Left renal cortex interstitium (tissue), 4 donors: ENCODE measurements at regions not wholly inside any gene's neighbourhood (a gene's known extent, or its start where the extent isn't known, plus 50 kb on each side); places are given as distances from the start of the nearest gene placed in this dataset.

Experiments used
- DNase-seq, 4 donors: peaks; one replicate each; pipeline ENCODE4 v3.0.0-alpha.2; 2013; ENCODE audit warnings: low read depth in 4 of 4, low spot score in 2 of 4, missing footprints in 1 of 4

DNA sequence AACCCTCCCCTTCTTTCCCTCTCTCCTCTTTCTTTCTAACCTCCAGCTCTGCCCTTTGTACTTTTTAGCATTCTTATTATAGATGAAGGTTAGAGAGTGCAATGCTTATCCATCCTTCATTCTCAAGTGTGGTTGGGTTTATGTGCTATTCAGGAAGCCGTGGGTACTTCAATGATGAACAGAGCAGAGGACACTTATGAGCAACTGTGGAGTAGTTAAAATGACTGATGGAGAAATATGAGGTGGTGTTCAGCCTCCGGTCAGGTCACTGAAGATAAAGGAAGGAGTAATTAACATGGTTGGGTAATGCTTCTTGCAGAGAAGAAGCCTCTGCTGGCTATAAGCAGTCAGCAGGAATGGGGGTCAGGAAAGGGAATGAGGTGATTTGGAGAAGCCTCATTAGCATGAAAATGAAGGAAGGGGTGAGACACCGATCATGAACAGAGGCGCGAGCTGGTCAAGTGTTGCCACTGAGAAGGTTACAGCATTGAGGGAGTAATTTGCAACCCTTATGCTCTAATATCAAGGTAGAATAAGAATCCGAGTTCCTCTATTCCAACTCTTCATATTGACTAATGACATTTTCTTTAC lies 174.7 kb downstream of the LPIN1 start:
- DNase-seq, result no peak

DNA sequence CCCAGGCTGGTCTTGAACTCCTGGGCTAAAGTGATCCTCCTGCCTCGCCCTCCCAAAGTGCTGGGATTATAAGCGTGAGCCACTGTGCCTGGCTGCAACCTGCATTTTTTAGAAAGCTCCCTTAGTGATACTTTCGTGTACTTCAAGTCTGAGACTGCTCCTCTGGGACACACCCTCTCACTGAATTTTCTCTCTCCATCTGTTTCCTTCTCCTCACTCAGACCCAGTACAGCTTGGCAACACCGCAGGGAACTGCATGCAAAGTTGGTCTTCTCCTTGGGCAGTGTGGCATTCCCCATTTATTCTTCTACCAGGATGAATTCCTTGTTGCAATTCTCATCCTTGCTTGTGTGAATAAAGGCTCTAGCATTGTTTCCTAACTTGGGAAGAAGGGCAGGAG lies 175.9 kb downstream of the LPIN1 start:
- DNase-seq, result no peak

DNA sequence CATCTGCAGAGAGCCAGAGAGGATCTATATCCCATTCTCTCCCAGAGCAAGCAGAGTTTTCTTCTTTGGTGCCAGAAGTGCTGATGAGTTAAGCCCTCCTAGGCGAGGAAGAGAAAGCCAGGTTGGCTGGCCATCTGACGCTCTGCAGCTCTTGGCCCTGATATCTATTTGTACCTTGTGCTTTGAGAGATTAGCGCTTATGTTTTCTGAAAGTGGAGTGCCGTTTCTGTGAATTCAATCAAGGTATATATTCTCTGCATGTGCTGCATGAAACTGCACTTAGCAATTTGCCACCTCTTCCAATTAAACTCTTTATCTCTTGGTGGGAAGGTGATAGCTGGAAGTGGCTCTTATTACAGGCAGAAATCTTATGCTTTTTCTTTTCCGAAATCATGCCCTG lies 177.5 kb downstream of the LPIN1 start:
- DNase-seq, result no peak

DNA sequence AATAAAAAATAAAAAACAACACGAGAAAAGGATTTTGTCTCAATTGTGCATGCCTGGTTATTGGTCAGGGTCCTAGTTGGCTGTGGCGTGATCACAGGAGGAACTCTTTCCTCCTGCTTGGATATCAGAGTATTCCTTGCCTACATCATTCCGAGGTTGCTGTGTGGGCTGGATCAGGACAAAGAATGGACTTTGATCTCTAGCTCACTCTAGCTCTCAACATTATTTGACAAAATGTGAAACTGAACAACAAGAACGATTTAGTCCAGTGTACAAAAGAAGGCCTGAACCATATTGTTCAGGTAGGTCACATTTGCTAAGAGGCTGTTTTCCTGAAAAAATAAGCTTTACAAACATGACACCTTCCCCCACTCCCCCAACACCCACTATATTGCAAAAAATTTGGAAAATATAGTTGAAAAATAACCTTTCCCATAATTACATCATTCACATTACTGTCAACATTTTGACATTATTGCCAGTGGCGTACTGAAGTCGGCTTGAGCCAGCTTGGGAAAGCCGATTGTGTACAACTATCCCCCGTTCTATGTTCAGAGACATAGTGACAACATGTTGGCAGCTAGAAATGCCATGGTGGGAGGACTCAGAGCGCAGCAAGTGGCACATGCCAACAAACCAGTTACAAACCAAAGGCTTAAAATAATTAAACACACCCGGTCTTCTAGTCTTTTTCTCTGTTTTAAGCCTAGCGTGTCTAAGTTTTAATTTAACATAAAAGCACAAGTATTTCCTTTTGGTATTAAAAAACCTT lies 179.0 kb downstream of the LPIN1 start:
- DNase-seq, result no peak

DNA sequence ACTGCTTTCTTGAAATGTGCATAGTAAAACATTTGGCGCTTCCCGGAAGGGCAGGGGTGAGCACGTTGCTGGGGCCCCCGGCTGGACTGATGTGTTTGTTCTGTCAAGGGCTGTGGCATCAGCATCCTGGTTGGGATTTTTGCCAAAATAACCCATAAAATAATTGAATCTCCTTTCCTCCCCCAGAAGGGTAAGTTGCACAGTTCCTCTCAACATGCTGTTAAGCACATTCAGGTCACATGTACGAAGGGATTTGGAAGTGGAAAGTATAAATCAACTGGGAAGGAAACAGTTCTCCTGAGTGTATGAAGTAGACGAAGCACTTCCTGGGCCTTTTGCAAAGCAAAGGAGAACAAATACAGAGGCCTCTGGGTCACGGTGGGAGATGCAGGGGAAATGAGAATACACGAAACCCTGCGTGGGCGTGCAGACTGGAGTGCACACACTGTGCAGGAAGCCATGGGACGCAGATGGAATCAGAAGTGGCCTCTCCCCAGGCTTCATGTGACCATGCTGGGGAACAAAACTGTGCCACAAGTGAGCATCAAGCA lies 183.9 kb downstream of the LPIN1 start:
- peak; percentile 18 to 53 (median 48) for DNase-seq

DNA sequence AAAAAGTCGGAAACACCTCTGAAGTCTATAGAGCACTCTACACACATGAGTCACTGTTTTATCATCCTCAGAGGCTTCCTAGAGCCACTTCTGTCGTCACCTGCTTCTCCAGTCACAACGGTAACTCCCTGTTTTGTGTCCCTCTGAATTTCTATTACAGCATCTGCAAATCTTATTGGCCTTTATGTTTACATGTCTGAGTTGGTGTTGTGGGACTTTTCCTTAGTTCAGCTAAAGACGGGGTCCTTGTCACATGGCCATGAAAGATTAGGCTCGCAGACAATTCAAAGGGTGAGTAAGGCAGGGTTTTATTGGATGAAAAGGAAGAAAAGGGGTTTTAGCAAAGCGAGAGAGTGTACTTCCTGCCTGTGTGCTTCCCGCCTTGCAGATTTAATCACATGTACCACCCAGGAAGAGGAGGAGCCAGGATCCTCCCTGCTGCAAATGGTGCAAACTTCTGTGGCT lies 185.6 kb downstream of the LPIN1 start:
- no peak for DNase-seq

DNA sequence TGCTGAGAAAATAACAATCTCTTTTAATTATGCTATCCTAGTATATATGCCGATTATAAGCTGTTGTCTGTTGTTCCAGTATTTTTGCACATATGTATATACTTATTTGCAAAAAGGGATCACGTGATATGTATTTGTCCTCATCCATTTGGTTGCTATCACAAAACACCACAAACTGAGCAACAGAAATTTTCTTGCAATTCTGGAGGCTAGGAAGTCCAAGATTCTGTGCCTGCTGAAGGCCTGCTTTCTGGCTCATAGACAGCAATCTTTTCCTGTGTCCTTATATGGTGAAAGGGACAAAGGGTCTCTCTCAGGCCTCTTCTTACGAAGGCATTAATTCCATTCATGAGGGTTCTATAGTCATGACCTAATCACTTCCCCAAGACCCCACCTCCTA lies 186.5 kb downstream of the LPIN1 start:
- DNase-seq, result no peak

DNA sequence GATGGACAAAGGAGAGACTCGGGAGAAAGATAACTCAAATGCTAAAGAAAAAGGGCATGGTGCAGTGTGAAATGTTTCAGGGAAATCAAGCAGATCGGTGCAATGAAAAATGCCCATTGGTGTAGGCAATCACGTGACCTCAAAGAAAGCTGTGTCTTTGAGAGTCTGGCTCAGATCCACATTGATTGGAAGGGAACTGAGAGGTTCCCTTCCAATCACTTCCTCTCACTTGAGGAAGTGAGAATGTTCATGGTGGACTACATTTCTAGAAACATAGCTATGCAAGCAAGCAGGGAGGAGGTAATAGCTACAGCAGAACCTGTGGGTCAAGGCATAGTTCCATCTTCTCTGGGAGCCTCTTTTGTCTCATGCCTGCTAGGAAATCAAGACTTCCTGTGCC lies 187.4 kb downstream of the LPIN1 start:
- no peak for DNase-seq

DNA sequence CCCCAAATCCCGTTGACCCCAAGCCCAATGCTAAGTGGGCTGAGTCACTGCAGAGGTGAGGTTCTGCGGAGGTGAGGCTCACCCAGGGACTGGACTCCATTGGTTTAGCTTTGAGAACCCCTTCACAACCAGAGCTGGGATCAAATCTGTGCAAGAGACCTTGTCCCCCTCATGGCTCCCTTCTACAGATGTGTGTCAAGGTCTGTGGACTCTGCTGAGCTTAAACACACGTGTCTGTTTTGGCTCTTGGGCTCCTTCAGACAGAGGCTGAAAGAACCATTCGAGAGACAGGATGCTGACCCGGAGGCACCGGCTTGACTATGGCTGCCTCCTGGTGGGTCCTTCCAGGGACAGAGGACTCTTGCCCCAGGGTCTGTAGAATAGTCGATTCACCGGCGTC lies 190.3 kb downstream of the LPIN1 start:
- no peak for DNase-seq

DNA sequence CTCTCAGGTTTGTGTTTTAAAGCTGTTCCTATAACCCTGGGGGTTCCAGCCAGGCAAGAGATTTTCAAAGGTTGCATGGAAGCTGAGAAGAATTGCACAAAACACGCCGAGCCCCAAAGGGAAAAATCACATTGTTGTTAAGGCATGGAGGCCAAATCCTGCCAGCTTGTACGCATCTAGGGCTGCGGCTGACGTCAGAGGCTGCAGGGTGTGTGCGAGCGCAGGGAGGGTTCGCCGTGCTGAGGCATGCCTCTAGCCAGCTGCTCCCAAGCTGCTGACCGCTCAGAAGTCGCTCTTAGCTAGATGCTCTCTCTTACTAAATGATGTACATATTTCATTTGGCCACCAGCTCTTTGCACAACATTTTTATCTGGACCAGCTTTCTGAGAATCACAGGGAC lies 191.8 kb downstream of the LPIN1 start:
- DNase-seq, result no peak

DNA sequence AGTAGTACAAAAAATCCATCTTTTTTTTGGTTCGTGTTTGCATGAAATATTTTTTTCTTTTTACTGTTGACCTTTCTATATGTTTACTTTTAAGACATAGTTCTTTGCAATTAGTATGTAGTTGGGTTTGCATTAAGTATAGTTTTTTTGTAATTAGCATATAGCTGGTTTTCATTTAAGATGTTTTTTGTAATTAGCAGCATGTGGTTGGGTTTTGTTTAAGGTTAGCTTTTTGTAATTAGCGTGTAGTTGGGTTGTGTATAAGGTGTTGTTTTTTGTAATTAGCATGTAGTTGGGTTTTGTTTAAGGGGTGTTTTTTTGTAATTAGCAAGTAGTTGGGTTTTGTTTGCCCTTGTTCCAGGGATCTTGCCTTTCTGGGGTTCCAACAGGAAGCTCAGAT lies 193.1 kb downstream of the LPIN1 start:
- DNase-seq, result no peak

DNA sequence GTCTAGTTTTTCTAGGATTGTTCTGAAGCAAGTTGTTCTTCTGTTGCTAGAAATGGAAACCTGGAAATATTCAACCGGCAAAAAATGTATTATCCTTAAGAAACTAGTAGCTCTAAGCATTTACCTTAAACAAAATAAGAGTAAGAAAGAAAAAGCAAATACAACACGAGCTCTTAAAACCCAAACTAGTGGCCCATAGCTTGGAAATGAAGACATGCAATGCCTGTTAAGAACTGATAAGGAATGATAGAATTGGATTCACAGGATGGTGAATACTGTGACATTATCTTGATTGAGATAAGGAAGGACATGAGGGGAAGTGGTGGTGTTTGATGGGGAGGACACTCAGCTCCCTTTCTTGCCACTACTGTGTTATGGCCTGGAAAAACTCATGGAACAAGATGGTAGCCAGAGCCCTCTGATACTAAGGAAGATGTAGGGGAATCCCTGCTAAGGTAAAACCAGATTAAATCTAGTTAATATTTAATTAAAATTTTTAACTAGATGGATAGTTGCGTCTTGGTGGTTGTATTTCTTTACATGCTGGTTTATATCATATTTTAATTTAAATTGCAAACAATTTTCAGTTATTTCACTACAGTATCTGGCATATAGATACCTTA lies 193.8 kb downstream of the LPIN1 start:
- DNase-seq, result no peak

DNA sequence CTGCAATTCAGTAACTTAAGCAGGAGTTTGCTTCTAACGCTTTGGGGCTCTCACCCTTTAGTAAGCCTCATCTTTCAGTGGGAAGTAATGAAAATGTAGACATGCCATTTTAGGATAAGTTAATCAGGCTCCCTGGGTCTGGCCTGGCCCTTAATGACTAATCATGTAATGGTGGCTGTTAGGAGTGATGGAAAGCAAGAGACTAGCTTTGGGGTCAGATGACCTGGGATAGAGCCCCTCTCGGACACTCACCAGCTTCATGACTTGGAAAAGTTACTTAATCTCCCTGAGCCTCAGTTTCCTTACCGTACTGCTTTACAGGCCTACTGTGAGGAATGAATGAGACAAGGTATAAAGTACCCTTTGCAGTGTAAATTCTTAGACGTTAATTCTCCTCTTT lies 194.4 kb downstream of the LPIN1 start:
- no peak for DNase-seq

DNA sequence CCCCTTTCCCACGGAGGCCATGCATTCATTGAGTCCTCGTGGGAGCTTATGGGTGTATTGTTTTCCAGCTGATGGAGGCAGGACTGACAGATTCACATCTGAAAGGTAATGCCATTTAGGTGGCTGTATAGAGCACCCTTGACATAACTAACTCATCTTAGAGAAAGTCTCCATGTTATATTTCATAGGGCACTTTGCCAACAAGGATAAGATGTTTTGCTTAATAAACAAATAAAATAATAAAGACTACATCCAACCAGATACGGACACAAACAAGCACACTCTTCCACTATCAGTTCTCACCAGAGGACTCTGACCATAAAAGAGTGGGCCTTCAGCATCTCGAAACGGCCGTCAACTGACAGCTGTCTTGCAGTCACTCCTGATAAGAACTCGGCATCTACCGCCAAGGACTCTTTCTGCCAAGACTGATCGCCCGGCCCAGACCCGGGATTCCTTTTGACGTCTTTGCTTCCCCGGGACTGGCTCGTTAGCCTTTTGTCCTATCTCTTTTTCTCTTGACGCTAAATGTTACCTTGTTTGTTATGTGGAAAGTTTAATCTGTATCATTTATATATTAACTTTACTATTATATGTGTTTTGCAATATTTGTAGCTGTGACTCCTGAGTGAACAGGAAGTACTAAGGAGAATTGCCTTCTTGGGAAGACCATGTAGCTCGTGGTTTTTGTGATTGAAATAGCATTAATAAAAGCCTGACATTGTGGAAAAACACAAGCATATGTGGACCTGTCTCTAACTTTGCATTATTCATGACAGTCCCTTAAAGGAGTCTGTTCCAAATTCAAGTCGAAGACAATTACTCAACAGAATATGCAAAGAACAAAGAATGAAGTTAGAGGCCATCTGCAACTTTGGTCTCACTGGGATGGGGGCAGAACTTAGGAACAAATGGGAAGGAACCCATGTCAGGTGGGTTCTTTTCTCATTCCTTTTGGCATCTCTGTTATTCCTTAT lies 195.1 kb downstream of the LPIN1 start:
- no peak for DNase-seq

DNA sequence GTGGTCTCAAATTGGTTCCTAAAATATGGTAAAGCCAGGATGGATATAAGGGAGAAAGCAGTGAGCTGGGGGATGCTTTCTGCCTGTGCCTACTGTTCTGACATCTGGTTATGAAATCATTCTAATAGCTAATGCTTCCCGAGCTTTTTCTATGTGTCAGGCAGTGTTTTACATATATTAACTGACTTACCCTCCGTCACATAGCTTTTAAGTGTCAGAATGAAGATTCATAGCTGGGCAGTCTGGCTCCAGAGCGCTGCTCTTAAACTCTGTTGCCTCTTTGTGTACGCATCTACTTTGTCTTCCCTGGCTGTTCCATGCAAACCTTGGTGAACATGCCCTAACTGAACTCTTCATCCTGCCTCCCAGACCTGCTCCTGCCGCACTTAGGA lies 195.7 kb downstream of the LPIN1 start:
- no peak for DNase-seq

DNA sequence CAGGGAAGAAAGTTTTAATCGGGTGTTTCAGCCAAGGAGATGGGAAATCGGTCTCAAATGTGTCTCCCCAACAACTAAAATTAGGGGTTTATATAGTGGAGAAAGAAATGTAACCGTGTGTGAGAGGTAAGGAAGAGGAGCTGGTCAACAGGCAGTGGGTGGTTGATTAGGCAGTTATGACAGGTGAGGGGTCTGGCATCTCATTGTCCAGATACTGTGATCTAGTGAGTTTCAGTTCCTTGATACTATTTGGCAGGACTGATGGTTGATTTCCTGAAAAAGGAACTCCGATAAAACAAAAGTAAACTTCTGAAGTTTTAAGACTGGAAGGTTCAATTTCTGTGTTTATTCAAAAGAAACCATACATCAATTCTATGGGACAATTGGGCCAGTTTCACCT lies 197.9 kb downstream of the LPIN1 start:
- no peak for DNase-seq

DNA sequence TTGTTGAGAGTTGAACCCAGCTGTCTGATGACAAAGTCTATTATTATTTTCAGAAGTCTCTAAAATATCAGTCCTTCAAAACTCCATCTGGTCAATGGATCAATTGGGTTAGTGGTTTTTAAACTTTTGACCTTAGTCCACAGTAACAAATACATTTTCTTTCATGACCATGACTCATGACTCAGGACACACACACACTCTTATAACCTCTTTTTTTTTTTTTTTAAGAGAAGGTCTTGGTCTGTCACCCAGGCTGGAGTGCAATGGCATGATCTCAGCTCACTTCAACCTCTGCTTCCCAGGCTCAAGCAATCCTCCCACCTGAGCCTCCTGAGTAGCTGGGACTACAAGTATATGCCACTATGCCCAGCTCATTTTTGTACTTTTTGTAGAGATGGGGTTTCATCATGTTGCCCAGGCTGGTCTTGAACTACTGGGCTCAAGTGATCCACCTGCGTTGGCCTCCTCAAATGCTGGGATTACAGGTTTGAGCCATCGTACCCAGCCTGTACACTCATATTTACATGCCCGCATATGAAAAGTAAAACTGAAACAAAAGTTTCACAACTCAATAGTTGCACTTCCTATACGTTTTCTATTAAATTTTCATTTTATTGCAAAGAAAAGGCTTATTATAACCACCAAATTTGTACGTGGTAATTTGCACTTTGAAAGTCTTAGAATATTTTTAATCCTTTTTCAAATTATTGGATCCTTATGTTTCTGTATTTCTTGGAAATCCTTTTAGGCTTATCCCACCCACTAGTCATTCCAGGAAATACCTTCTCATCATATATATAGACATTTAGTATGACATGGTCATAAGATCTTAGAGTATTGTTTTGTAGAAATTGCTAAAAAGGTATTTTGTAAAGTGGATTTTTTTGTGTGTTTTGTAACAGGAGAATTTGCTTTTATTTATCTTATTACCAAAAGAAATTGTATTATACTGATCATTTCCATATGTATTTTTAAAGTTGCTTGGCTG lies 199.0 kb downstream of the LPIN1 start:
- no peak for DNase-seq

DNA sequence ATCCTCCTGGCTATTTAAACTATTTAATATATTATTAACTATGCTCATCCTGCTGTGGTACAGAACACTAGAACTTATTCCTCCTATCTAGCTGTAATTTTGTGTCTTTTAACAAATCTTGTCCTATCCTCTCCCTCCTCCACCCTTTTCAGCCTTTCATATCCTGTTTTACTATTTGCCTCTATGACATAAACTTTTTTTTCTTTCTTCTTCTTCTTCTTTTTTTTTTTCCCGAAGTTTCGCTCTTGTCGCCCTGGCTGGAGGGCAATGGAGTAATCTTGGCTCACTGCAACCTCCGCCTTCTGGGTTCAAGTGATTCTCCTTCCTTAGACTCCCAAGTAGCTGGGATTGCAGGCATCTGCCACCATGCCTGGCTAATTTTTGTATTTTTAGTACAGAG lies 201.5 kb downstream of the LPIN1 start:
- no peak for DNase-seq

DNA sequence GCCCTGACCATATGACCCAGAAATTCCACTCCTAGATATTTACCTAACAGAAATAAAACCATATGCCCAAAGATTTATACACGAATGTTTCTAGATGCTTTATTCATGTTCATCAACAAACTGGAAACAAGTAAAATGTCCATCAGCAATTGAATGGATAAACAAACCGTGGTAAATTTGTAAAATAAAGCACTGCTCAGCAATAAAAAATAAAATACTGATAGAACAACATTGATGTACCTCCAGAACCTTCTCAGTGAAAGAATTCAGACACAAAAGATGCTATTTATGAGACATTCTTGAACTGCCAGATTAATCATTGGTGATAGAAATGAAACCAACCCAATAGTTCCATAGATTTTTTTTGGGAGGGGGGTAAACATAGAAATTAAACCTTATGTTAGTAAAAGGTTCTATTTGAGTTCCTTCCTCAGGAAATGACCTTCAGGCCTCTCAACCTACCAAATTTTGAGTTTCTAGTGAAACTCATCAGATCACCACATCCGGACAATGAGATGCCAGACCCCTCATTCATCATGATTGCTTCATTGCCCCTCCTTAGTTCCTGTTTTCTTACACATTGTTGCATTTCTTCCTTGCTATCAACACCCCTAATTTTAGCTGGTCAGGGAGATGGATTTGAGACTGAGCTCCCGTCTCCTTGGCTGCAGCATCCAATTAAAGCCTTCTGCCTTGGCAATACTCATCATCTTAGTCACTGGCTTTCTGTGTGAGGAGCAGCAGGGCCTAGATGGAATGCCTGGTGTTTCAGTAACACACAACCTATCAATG lies 203.5 kb downstream of the LPIN1 start:
- DNase-seq, result no peak
